Keratinocyte (primary cell): ENCODE measurements at regions not wholly inside any gene's neighbourhood (a gene's known extent, or its start where the extent isn't known, plus 50 kb on each side); places are given as distances from the start of the nearest gene placed in this dataset.

ENCODE experiments used
- DNase-seq: peaks from one replicate; pipeline ENCODE4 v3.0.0-alpha.2; 2011; ENCODE audit warnings: low read depth, missing footprints, low spot score
- FAIRE-seq: peaks from 2 replicates; lab custom pipeline; 2011; peaks lifted over from hg19 to GRCh38; lab: Jason Lieb, UNC
- H2AFZ ChIP-seq: 2 replicates; pipeline ENCODE4 v1.6.0; 2012; ENCODE audit warnings: low read length, control low read depth, inconsistent platforms; ENCODE audit not compliant: control insufficient read depth
- H3K27ac ChIP-seq: 2 replicates; pipeline ENCODE4 v1.5.1; 2011; ENCODE audit warnings: low read length; ENCODE audit not compliant: control insufficient read depth, insufficient read depth
- H3K27me3 ChIP-seq: 3 replicates; pipeline ENCODE4 v1.6.0; 2011; ENCODE audit warnings: low read length; ENCODE audit not compliant: control insufficient read depth, insufficient read depth; ENCODE audit errors: extremely low read depth
- H3K36me3 ChIP-seq, 2 experiments: 2 replicates in 1 of 2; 3 replicates in 1 of 2; pipeline ENCODE4 v1.5.1; 2011; ENCODE audit warnings: low read length in 2 of 2, mild to moderate bottlenecking in 1 of 2; ENCODE audit not compliant: control insufficient read depth in 2 of 2, insufficient read depth in 2 of 2; ENCODE audit errors: extremely low read depth in 1 of 2
- H3K4me1 ChIP-seq: 3 replicates; pipeline ENCODE4 v1.5.1; 2011; ENCODE audit warnings: low read length; ENCODE audit not compliant: control insufficient read depth, insufficient read depth; ENCODE audit errors: extremely low read depth
- H3K4me2 ChIP-seq: 3 replicates; pipeline ENCODE4 v1.6.0; 2011; ENCODE audit warnings: low read depth, low read length; ENCODE audit not compliant: control insufficient read depth, insufficient read depth; ENCODE audit errors: extremely low read depth
- H3K4me3 ChIP-seq, 3 experiments: fragments of 200-600 bp in 1 of 3; sonication (generic) in 1 of 3; 2 replicates in 2 of 3; 3 replicates in 1 of 3; pipeline ENCODE4 v1.5.1; 2011 to 2016; ENCODE audit warnings: low read length in 3 of 3, mild to moderate bottlenecking in 3 of 3, control low read depth in 2 of 3, inconsistent platforms in 1 of 3, low read depth in 1 of 3, mixed read lengths in 1 of 3, mixed run types in 1 of 3, moderate library complexity in 1 of 3; ENCODE audit not compliant: control insufficient read depth in 2 of 3, insufficient read depth in 2 of 3; ENCODE audit errors: extremely low read depth in 1 of 3
- H3K79me2 ChIP-seq: 2 replicates; pipeline ENCODE4 v1.6.0; 2012; ENCODE audit warnings: low read length; ENCODE audit not compliant: control insufficient read depth, insufficient read depth
- H3K9ac ChIP-seq: 3 replicates; pipeline ENCODE4 v1.6.0; 2011; ENCODE audit warnings: low read length; ENCODE audit not compliant: control insufficient read depth, insufficient read depth; ENCODE audit errors: extremely low read depth
- H3K9me1 ChIP-seq: 3 replicates; pipeline ENCODE4 v1.6.0; 2011; ENCODE audit warnings: low read length; ENCODE audit not compliant: control insufficient read depth, insufficient read depth; ENCODE audit errors: extremely low read depth
- H3K9me3 ChIP-seq: 2 replicates; pipeline ENCODE4 v1.5.1; 2012; ENCODE audit warnings: low read depth, low read length; ENCODE audit not compliant: control insufficient read depth
- H4K20me1 ChIP-seq: 3 replicates; pipeline ENCODE4 v1.6.0; 2011; ENCODE audit warnings: low read length; ENCODE audit not compliant: control insufficient read depth, insufficient read depth; ENCODE audit errors: extremely low read depth
- CTCF ChIP-seq, 3 experiments: IDR thresholded peaks in 1 of 3; conservative IDR thresholded peaks in 1 of 3; optimal IDR thresholded peaks in 1 of 3; 2 replicates in 2 of 3; 3 replicates in 1 of 3; pipeline versions ENCODE3 to v1.5.1; 2011; ENCODE audit warnings: low read length in 3 of 3, mild to moderate bottlenecking in 3 of 3, moderate library complexity in 2 of 3, control low read depth in 1 of 3, inconsistent platforms in 1 of 3; ENCODE audit not compliant: insufficient read depth in 2 of 3; ENCODE audit errors: extremely low read depth in 1 of 3
- EZH2 ChIP-seq: IDR thresholded peaks from one replicate; pipeline ENCODE4 v1.6.1; 2012; ENCODE audit warnings: inconsistent platforms, mild to moderate bottlenecking, low read length, moderate library complexity
- dilution Hi-C: fragments of 300-500 bp; cut with MboI; formaldehyde crosslinking; loops from one replicate; pipeline ENCODE4 v1.7.0; 2020; ENCODE audit warnings: low sequenced_read_pairs; ENCODE audit not compliant: extremely low pct_ligation_motif_present

GRCh38 chr20:22799687-22800086 lies 215.3 kb upstream of the FOXA2 start:
- no peak for FAIRE-seq
- Histone ChIP-seq H2AFZ (no peak overlapping the region), H3K4me1 (peaks cover 39% of the 10 kb centered on the region), H4K20me1 (no peaks in the 10 kb centered on the region), H3K79me2 (no peaks in the 10 kb centered on the region), H3K9me3 (no peaks in the 10 kb centered on the region), H3K9ac (no peak overlapping the region), H3K27ac (no peak overlapping the region), H3K4me2 (no peak overlapping the region), H3K27me3 (no peaks in the 10 kb centered on the region), H3K9me1 (no peaks in the 10 kb centered on the region), H3K36me3 (no peaks in the 10 kb centered on the region), H3K4me3 (no peak overlapping the region)
- TF ChIP-seq EZH2 (no peak), CTCF (optimal IDR thresholded peaks at IDR 0.05 in 1 of 3, IDR thresholded peaks at IDR 0.05 in 1 of 3, conservative IDR thresholded peaks at IDR 0.05 in 1 of 3; ENCODE audit: extremely low read depth in 1 of 3, insufficient read depth in 2 of 3, low read length in 3 of 3) (no peak)
- DNase-seq = no peak
- dilution Hi-C loops = no loop called here

GRCh38 chr20:22800129-22800528 lies 215.8 kb upstream of the FOXA2 start:
- dilution Hi-C loops = no loop called here
- Histone ChIP-seq H4K20me1 (no peaks in the 10 kb centered on the region), H3K27ac (no peak overlapping the region), H3K9me1 (no peaks in the 10 kb centered on the region), H3K9me3 (no peaks in the 10 kb centered on the region), H3K4me3 (no peak overlapping the region), H2AFZ (no peak overlapping the region), H3K36me3 (no peaks in the 10 kb centered on the region), H3K4me1 (peaks cover 36% of the 10 kb centered on the region), H3K79me2 (no peaks in the 10 kb centered on the region), H3K27me3 (no peaks in the 10 kb centered on the region), H3K9ac (no peak overlapping the region), H3K4me2 (no peak overlapping the region)
- TF ChIP-seq EZH2 (no peak), CTCF (optimal IDR thresholded peaks at IDR 0.05 in 1 of 3, IDR thresholded peaks at IDR 0.05 in 1 of 3, conservative IDR thresholded peaks at IDR 0.05 in 1 of 3; ENCODE audit: extremely low read depth in 1 of 3, insufficient read depth in 2 of 3, low read length in 3 of 3) (no peak)
- FAIRE-seq (no peak), DNase-seq (no peak)
